ENCODE measurements at regions not wholly inside any gene's neighbourhood (a gene's known extent, or its start where the extent isn't known, plus 50 kb on each side); places are given as distances from the start of the nearest gene placed in this dataset.

GRCh38 chr3:153285982-153286381, 124.0 kb downstream of the RAP2B start:
- no peak for TF ChIP-seq POLR2A (IDR thresholded peaks at IDR 0.05; ENCODE audit: low read depth, low read length)
- no peak for TF ChIP-seq TAF1 (IDR thresholded peaks at IDR 0.05; ENCODE audit: borderline replicate concordance, low read depth, low read length)
- TF ChIP-seq POLR2AphosphoS5 (IDR thresholded peaks at IDR 0.05; ENCODE audit: low read depth, low read length): no peak
